HG03135 (cell line): ENCODE measurements at regions not wholly inside any gene's neighbourhood (a gene's known extent, or its start where the extent isn't known, plus 50 kb on each side); places are given as distances from the start of the nearest gene placed in this dataset.
"Not testable (repeated sequence)": the region's sequence is repeated elsewhere in the genome, so short reads cannot be mapped to it uniquely, and the experiment has no call there.

ENCODE experiments used
- ATAC-seq: cut with Tn5 transposase; IDR thresholded peaks from one replicate; pipeline ENCODE4 v1.9.1; 2021; ENCODE audit warnings: mild to moderate bottlenecking, moderate library complexity; ENCODE audit not compliant: unreplicated experiment

GRCh38 chr2:216942465-216942864, 82.6 kb upstream of the TNP1 start:
- no peak for ATAC-seq

GRCh38 chr2:216942016-216942415, 82.2 kb upstream of the TNP1 start:
- ATAC-seq: no peak

GRCh38 chr2:216936954-216937357, 77.1 kb upstream of the TNP1 start:
- no peak for ATAC-seq

- ATAC-seq: no peak
These were observed 74.8 kb upstream of the TNP1 start for GRCh38 chr2:216934623-216935022.

- ATAC-seq: no peak
These were observed 74.3 kb upstream of the TNP1 start for GRCh38 chr2:216934151-216934550.

GRCh38 chr2:216932863-216933548, 73.1 kb upstream of the TNP1 start:
- ATAC-seq: no peak

- no peak for ATAC-seq
These were observed 72.4 kb upstream of the TNP1 start for GRCh38 chr2:216932113-216932862.

GRCh38 chr2:216930716-216931115, 70.9 kb upstream of the TNP1 start:
- no peak for ATAC-seq

GRCh38 chr2:216929338-216929737, 69.5 kb upstream of the TNP1 start:
- ATAC-seq: not testable (repeated sequence)

- no peak for ATAC-seq
These were observed 67.3 kb upstream of the TNP1 start for GRCh38 chr2:216927163-216927562.

- no peak for ATAC-seq
These were observed 65.9 kb upstream of the TNP1 start for GRCh38 chr2:216925636-216926366.

GRCh38 chr2:216925006-216925405, 65.1 kb upstream of the TNP1 start:
- no peak for ATAC-seq

- no peak for ATAC-seq
These were observed 63.8 kb upstream of the TNP1 start for GRCh38 chr2:216923706-216924105.

GRCh38 chr2:216922175-216922780, 62.4 kb upstream of the TNP1 start:
- peak; percentile 51 for ATAC-seq

GRCh38 chr2:216920937-216921456, 61.1 kb upstream of the TNP1 start:
- ATAC-seq: no peak

GRCh38 chr2:216920143-216920876, 60.4 kb upstream of the TNP1 start:
- ATAC-seq: no peak

GRCh38 chr2:216918088-216918680, 58.3 kb upstream of the TNP1 start:
- no peak for ATAC-seq

- no peak for ATAC-seq
These were observed 57.2 kb upstream of the TNP1 start for GRCh38 chr2:216916956-216917650.

GRCh38 chr2:216915557-216916150, 55.8 kb upstream of the TNP1 start:
- ATAC-seq: no peak
